Left forelimb (tissue), 1 donor: ENCODE measurements at regions not wholly inside any gene's neighbourhood (a gene's known extent, or its start where the extent isn't known, plus 50 kb on each side); places are given as distances from the start of the nearest gene placed in this dataset.
"Not testable (repeated sequence)": the region's sequence is repeated elsewhere in the genome, so short reads cannot be mapped to it uniquely, and the experiment has no call there.

Source experiments
- DNase-seq: peaks from one replicate; pipeline ENCODE4 v3.0.0-alpha.2; 2018; ENCODE audit warnings: low spot score

DNA sequence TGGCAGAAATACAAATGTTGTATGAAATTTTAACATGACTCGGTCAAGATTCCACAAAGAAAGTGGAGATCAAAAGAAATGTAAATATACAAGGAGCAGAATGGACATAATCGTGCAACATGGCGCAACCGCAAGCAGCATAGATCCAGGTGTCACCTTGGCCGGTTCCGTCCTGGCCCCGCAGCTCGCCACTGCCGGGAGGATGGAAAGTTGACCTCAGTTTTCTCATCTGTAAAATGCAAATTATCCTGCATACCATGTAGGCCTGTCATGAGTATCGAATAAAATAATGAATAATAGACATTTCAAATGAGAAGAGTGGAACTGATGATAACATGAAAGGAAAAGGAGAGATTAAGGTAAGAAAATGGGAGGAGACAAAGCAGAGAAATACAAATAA is 427.3 kb upstream of the SMIM21 start:
- DNase-seq = no peak

- no peak for DNase-seq
Measured at GRCh38 chr18:75854174-75854573, 426.7 kb upstream of the SMIM21 start.

- no peak for DNase-seq
Measured at GRCh38 chr18:75846321-75846720, 418.8 kb upstream of the SMIM21 start.

- no peak for DNase-seq
Measured at GRCh38 chr18:75845413-75845812, 417.9 kb upstream of the SMIM21 start.

GRCh38 chr18:75844146-75844545 is 416.6 kb upstream of the SMIM21 start:
- DNase-seq = no peak

- DNase-seq = no peak
Measured at GRCh38 chr18:75840131-75840530, 412.6 kb upstream of the SMIM21 start.

DNA sequence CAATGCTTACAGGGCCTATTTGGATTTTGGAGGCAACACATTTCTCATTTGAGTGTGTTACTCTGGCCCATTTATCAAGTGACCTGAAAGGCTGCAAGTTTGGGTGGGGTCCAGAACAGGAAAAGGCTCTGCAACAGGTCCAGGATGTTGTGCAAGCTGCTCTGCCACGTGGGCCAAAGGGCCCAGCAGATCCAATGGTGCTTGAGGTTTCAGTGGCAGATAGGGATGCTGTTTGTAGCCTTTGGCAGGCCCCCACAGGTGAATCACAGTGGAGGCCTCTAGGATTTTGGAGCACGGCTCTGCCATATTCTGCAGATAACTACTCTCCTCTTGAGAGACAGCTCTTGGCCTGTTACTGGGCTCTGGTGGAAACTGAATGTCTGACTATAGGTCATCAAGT is 412.2 kb upstream of the SMIM21 start:
- DNase-seq = not testable (repeated sequence)

GRCh38 chr18:75839041-75839440 is 411.5 kb upstream of the SMIM21 start:
- DNase-seq = no peak

DNA sequence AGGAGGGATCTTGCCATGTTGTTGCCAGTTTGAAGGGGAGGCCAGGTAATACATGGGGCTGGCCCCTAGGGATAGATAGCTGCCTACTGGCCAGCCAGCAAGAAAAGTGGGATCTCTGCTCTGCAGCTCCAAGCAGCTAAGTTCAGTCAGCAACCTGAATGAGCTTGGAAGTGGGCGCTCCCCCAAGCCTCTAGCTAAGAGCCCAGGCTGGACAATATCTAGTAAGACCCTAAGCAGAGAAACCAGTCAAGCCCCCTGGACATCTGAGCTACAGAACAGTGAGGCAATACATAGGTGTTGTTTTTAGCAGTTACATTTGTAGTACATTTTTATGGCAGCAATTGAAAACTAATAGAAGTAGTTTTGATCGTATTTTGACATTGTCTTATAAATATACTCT is 409.8 kb upstream of the SMIM21 start:
- no peak for DNase-seq

GRCh38 chr18:75836516-75836915 is 409.0 kb upstream of the SMIM21 start:
- DNase-seq = no peak

GRCh38 chr18:75831960-75832359 is 404.5 kb upstream of the SMIM21 start:
- DNase-seq = no peak

GRCh38 chr18:75830828-75831227 is 403.3 kb upstream of the SMIM21 start:
- DNase-seq = no peak

DNA sequence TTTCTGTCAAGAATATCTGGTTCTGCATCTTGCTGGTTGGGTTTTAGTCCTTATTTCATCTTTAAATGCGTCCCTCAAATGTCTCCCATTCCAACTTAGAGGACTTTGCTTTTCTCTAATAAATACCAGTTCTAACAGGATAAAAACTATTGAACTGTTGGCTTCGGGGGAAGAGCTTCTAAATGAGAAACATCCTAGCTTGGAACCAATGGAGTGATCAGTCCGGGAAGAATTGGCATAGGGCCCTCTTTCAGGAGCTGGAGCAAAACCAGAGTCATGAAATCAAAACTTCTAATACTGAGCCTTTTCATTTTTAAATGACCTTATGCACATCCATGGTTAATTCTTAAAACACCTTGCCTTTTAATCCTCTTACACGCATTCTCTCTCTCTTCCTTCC is 401.6 kb upstream of the SMIM21 start:
- DNase-seq = no peak

GRCh38 chr18:75828379-75828778 is 400.9 kb upstream of the SMIM21 start:
- no peak for DNase-seq

- no peak for DNase-seq
Measured at GRCh38 chr18:75827751-75828287, 400.3 kb upstream of the SMIM21 start.

DNA sequence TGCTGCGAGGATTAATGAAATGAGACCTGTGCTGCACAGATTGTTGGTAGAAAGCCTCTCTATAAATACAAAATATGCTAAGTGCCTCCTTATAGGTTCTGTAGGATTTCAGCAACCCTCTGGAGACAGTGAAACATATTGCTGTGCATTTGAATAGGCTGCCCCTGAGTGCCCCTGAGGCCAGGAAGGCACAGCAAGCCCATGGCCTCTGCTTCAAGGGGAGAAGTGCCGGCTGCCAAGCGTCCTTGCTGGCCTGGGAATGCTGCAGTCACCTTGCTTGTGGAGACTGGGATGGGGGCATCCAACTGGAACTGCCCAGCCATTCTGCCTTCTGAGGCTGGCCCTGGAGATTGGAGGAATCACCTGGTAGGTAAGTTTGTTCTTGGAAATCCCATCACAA is 397.2 kb upstream of the SMIM21 start:
- DNase-seq = no peak

GRCh38 chr18:75823471-75823870 is 396.0 kb upstream of the SMIM21 start:
- no peak for DNase-seq

GRCh38 chr18:75818383-75818782 is 390.9 kb upstream of the SMIM21 start:
- no peak for DNase-seq

- no peak for DNase-seq
Measured at GRCh38 chr18:75815767-75816166, 388.3 kb upstream of the SMIM21 start.

DNA sequence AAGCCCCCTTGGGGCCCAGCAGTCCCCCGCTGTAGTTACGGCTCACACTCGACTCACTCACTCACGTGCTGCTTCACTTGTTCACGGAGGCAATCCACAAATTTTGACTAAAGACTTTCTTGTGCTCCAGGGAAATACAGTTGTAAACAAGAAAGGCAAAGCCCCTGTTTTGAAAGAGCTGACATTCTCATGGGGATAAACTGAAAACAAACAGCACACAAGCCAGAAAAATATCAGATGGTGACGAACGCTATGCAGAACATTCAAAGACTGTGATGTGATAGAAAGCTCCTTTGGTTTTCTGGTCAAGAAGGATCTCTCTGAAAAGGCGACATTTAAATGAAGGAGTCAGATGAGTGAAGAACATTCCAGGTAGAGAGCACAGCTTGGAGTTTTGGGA is 385.3 kb upstream of the SMIM21 start:
- no peak for DNase-seq

DNA sequence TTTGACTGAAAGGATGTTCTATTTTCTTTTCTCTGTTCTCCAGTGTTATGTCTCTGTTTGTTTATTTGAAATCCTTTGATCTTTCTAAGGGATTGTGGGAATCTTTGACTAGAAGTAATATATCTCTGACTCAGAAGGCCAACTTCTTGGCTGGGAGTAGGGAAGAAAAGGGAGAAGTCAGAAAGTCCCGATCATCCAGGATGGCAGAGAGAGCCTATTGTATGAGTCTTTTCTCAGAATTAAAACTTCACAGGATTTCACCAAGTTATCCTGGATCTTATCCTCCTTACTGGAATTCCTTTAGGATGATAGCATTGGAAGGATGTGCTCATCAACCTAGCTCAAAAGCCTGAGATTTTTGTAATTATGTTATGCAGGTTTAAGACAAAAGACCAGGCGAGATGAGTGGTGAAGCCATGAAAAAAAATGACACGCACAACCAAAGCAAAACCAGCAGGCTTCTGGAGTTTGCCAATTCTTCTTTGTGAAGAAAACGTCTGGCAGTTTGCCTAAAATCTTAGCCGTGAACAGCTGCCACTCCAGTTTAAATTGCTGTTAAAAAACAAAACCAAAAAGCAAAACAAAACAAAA is 383.6 kb upstream of the SMIM21 start:
- DNase-seq = no peak

GRCh38 chr18:75810516-75810915 is 383.0 kb upstream of the SMIM21 start:
- DNase-seq = no peak

- DNase-seq = no peak
Measured at GRCh38 chr18:75809926-75810255, 382.4 kb upstream of the SMIM21 start.

DNA sequence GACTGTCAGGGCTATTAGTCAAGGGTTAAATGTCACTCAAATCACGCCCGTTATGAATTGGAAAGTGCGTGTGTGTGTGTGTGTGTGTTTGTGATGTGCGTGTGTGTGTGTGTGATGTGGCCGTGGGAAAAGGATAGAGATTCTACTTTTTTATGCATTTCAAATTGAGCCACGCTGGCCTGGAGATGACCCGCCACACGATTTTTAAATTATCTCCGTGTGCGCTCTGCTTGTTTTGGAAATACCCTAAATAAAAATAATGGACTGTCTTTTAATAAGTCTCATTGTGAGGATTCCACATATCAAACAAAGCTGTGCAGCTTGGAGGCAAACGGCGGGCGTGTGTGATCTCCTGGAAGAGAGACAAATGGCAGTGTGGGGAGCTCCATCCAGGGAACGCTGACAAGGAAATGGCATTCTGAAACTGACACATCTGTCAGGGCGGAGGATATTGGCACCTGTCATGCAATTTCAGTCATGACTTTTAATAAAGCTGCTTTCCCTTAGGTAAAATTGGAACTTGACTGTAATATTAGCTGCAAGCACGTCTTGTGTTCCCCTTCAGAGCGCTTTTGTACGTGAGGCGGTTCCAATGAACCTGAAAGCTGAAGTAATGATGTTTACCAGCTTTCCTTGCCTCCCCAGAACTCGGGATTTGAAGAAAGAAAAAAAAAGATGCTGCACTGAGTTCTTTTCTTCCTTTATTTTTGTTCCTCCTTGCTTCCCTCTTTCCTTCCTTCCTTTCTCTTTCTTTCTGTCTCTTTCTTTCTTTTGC is 381.8 kb upstream of the SMIM21 start:
- DNase-seq = no peak
